MCF 10A (cell line): ENCODE measurements at regions not wholly inside any gene's neighbourhood (a gene's known extent, or its start where the extent isn't known, plus 50 kb on each side); places are given as distances from the start of the nearest gene placed in this dataset.

Source experiments
- BruUV-seq: library from RNA; stranded (reverse); fragments of 400-500 nt; replicated peaks from 2 replicates; lab custom pipeline; 2021; lab: Mats Ljungman, UMichigan
- CTCF ChIA-PET: fragments of 300-600 bp; sonication (Branson Sonifier 250); formaldehyde crosslinking; extraction: SDS; loops from one replicate; lab custom pipeline; 2021; ENCODE audit warnings: antibody characterized with exemption, inconsistent platforms; lab: Yijun Ruan, JAX
- POLR2A ChIA-PET: fragments of 300-600, 350-650 bp; sonication (Branson Sonifier 250); formaldehyde crosslinking; extraction: SDS; loops from one replicate; lab custom pipeline; 2020; ENCODE audit warnings: antibody characterized with exemption, inconsistent platforms; lab: Yijun Ruan, JAX
- DNase-seq: peaks from one replicate; pipeline ENCODE4 v3.0.0-alpha.2; 2018; ENCODE audit not compliant: unreplicated experiment
- H3K27ac Mint-ChIP-seq: one replicate; pipeline ENCODE4 v1.8.0; 2022; ENCODE audit warnings: mild to moderate bottlenecking, low read depth, mixed read lengths; ENCODE audit not compliant: unreplicated experiment
- H3K27me3 Mint-ChIP-seq: one replicate; pipeline ENCODE4 v1.8.0; 2022; ENCODE audit warnings: mixed read lengths; ENCODE audit not compliant: insufficient read depth, unreplicated experiment
- H3K36me3 Mint-ChIP-seq: one replicate; pipeline ENCODE4 v1.8.0; 2022; ENCODE audit warnings: mild to moderate bottlenecking, moderate library complexity, mixed read lengths; ENCODE audit not compliant: insufficient read depth, unreplicated experiment
- H3K4me1 Mint-ChIP-seq: one replicate; pipeline ENCODE4 v1.8.0; 2022; ENCODE audit warnings: mixed read lengths; ENCODE audit not compliant: insufficient read depth, unreplicated experiment
- H3K4me3 Mint-ChIP-seq: one replicate; pipeline ENCODE4 v1.8.0; 2022; ENCODE audit warnings: mild to moderate bottlenecking, moderate library complexity, mixed read lengths; ENCODE audit not compliant: unreplicated experiment
- H3K9me3 Mint-ChIP-seq: one replicate; pipeline ENCODE4 v1.8.0; 2022; ENCODE audit warnings: mixed read lengths; ENCODE audit not compliant: unreplicated experiment
- intact Hi-C: fragments of 100-400 bp; cut with micrococcal nuclease; formaldehyde crosslinking; loops from 2 replicates; pipeline ENCODE4 v1.14.1; 2022
- TF ChIP-seq, protein P1 (sequence below): fragments of 200-600 bp; IDR thresholded peaks from one replicate; pipeline ENCODE4 v1.8.0; 2022; ENCODE audit warnings: antibody characterized with exemption, mild to moderate bottlenecking; ENCODE audit not compliant: unreplicated experiment

DNA sequence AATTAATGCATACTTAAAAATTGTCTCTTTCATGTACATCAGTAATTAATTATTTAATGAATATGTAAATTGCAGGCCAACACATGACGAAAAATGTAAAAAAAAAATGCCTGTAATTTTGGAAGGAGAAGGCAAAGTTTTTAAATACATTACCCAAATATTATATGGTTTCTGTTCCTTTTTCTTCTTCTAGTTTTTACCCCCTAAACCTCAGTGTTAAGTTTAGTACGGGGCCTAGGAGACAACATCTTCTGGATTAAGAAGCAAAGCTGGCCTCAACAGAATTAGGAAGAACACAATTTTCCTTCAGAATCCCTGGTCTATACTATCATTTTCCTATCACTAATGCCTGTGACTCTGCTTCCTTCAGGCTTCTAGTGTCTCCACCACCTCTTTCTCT lies 459.3 kb upstream of the NRP1 start:
- no peak for DNase-seq
- H3K9me3 Mint-ChIP-seq = no peaks in the 10 kb centered on the region
- ChIA-PET CTCF (no interaction called here), POLR2A (no interaction called here)
- H3K27me3 Mint-ChIP-seq = no peaks in the 10 kb centered on the region
- H3K4me1 Mint-ChIP-seq = no peaks in the 10 kb centered on the region
- no peaks in the 10 kb centered on the region for H3K36me3 Mint-ChIP-seq
- no peak overlapping the region for H3K4me3 Mint-ChIP-seq
- intact Hi-C loops = no loop called here
- no TSS peak for BruUV-seq
- H3K27ac Mint-ChIP-seq = no peak overlapping the region
- TF ChIP-seq, protein P1, sequence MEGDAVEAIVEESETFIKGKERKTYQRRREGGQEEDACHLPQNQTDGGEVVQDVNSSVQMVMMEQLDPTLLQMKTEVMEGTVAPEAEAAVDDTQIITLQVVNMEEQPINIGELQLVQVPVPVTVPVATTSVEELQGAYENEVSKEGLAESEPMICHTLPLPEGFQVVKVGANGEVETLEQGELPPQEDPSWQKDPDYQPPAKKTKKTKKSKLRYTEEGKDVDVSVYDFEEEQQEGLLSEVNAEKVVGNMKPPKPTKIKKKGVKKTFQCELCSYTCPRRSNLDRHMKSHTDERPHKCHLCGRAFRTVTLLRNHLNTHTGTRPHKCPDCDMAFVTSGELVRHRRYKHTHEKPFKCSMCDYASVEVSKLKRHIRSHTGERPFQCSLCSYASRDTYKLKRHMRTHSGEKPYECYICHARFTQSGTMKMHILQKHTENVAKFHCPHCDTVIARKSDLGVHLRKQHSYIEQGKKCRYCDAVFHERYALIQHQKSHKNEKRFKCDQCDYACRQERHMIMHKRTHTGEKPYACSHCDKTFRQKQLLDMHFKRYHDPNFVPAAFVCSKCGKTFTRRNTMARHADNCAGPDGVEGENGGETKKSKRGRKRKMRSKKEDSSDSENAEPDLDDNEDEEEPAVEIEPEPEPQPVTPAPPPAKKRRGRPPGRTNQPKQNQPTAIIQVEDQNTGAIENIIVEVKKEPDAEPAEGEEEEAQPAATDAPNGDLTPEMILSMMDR = no peak

DNA sequence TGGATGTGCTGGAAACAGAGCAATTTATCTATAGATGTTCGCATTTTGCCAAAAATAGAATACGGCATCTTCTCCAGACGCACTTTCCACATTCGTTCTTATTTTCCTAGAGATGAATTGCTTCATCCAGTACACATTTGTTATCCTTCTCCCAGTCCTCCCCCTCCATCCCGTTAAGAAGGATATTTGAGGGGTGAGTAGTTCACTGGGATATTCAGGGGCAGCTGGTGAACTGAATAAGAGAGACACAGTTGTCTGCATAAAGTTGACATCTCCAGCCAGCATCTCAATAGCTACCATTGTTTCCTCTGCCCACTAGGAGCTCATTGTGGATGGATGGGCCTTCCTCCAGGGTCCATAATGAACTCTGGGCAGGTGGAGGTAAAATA lies 456.8 kb upstream of the NRP1 start:
- Mint-ChIP-seq H3K36me3 (no peaks in the 10 kb centered on the region), H3K4me1 (no peaks in the 10 kb centered on the region), H3K27ac (no peak overlapping the region), H3K27me3 (no peaks in the 10 kb centered on the region), H3K9me3 (no peaks in the 10 kb centered on the region), H3K4me3 (no peak overlapping the region)
- BruUV-seq = no TSS peak
- TF ChIP-seq, protein P1 = no peak
- ChIA-PET POLR2A (no interaction called here), CTCF (no interaction called here)
- no peak for DNase-seq
- intact Hi-C loops = no loop called here

DNA sequence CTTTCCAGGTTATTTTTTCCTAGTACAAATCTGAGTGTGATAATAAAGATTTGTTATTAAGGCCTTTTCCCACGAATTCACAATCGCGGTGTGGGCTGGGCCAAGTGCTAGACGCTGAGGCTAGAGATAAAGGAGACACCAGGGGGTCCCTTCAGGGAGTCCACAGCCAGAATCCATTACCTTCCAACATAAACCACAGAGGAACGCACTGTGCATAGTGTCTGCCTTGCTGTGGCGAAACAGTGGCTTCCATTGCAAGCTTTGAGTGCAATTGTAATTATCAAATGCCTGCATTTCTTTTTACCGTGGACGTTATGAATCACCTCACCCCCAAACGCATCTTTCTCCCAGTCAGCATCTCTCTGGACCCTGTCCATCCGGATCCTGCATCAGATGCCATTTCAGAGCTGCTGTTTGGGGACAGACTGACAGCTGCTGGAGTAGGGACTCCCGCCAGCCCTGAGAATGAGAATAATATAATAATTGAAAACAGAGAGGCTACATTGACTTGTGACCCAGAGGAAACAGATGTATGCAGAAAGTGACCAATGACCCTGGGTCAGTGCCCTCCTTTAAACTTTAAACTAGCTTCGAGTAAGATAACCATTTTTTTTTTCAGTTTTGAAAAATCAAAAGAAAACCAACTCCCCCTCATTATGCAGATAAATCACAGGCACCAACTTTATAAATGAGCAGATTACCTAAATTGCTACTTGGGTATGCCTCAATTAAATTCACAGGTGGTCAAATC lies 456.2 kb upstream of the NRP1 start:
- POLR2A ChIA-PET = no interaction called here
- Mint-ChIP-seq H3K27me3 (no peaks in the 10 kb centered on the region), H3K9me3 (no peaks in the 10 kb centered on the region), H3K4me3 (no peak overlapping the region), H3K36me3 (no peaks in the 10 kb centered on the region), H3K27ac (no peak overlapping the region), H3K4me1 (no peaks in the 10 kb centered on the region)
- CTCF ChIA-PET = no interaction called here
- BruUV-seq = no TSS peak
- no peak for DNase-seq
- TF ChIP-seq, protein P1 = no peak
- intact Hi-C loops = no loop called here

DNA sequence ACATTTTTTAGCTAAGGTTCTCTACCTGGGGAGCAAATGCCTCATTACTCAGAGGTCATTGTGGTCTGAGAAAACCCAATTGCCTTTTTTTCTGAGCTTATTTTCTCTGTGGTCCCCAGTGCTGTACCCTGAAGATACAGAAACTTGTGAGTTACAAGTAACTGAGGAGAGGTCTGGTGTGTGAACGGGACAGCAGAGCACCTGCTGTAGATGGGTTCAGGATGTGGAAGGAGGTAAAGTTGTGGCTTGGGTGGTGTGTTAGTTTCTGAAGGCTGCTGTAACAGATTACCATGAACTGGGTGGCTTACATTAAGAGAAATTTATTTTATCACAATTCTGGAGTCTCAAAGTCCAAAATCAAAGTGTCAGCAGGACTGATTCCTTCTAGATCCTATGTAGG lies 449.1 kb upstream of the NRP1 start:
- no TSS peak for BruUV-seq
- intact Hi-C loops = no loop called here
- H3K9me3 Mint-ChIP-seq = no peaks in the 10 kb centered on the region
- H3K4me3 Mint-ChIP-seq = no peak overlapping the region
- no peaks in the 10 kb centered on the region for H3K27me3 Mint-ChIP-seq
- DNase-seq = no peak
- ChIA-PET CTCF (no interaction called here), POLR2A (interaction anchor here (0.5 kb wide), 1 partner anchor 549 kb away, joined by 4 read pairs; no protein-coding TSS in a partner anchor)
- no peaks in the 10 kb centered on the region for H3K36me3 Mint-ChIP-seq
- no peak overlapping the region for H3K27ac Mint-ChIP-seq
- TF ChIP-seq, protein P1 = no peak
- H3K4me1 Mint-ChIP-seq = no peaks in the 10 kb centered on the region
